ENCODE measurements at regions not wholly inside any gene's neighbourhood (a gene's known extent, or its start where the extent isn't known, plus 50 kb on each side); places are given as distances from the start of the nearest gene placed in this dataset.

DNA sequence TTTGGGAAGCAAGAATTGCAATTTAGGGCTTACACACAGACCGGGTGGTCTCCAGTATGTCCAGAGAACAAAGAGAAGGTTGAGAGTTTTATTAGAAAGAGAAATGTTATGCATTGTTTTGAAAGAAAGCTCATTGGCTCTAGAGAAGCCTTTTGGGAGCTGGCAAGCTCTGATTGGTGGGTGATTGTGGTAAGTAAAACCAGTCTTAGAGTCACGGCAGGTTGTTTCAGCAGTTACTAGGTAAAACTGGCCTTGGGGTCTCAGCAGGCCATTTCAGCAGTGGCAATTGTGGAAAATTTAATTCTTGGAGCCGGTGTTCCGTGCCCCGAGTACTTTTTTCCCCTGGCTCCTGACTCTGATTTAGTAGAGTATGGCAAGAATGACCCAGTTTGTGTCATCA lies 78.1 kb downstream of the MRPL46 start:
- no peak overlapping the region for H2BK15ac ChIP-seq (ENCODE audit: low read depth, low read length)
- H2BK5ac ChIP-seq (ENCODE audit: insufficient read length, low read length), result no peak overlapping the region
- H3K27ac Mint-ChIP-seq, result no peak overlapping the region
- no peaks in the 10 kb centered on the region for H3K79me2 ChIP-seq (ENCODE audit: insufficient read depth, low read length)
- peaks cover 39% of the 10 kb centered on the region for H3K27me3 Mint-ChIP-seq (ENCODE audit: low read depth)
- H4K91ac ChIP-seq (ENCODE audit: insufficient read length, low read depth, low read length), result no peak overlapping the region
- no peak overlapping the region for H2BK120ac ChIP-seq (ENCODE audit: low read depth, low read length, poor library complexity, severe bottlenecking)
- no peak for DNase-seq
- H2BK20ac ChIP-seq (ENCODE audit: low read depth, low read length, poor library complexity, severe bottlenecking), result no peak overlapping the region
- H3K27ac ChIP-seq (ENCODE audit: insufficient read length, low read depth, low read length), result no peak overlapping the region
- H3K18ac ChIP-seq (ENCODE audit: insufficient read length, low read depth, low read length), result no peak overlapping the region
- H3K4me1 Mint-ChIP-seq, result peaks cover 12 to 14% of the 10 kb centered on the region in 2 experiments
- no peaks in the 10 kb centered on the region for H3K4me1 ChIP-seq (ENCODE audit: insufficient read depth, low read length)
- no peak overlapping the region for H4K5ac ChIP-seq (ENCODE audit: insufficient read length, low read depth, low read length)
- H3K4me3 Mint-ChIP-seq, result no peak overlapping the region
- TF ChIP-seq CTCF (conservative IDR thresholded peaks at IDR 0.05), result no peak
- H2BK12ac ChIP-seq (ENCODE audit: insufficient read length, low read depth, low read length), result no peak overlapping the region
- no peak overlapping the region for H2AK5ac ChIP-seq (ENCODE audit: insufficient read length, low read length)
- H3K14ac ChIP-seq (ENCODE audit: insufficient read depth, low read length), result no peak overlapping the region
- no peak overlapping the region for H3K4ac ChIP-seq (ENCODE audit: low read depth, low read length)
- H3K9me3 ChIP-seq (ENCODE audit: control insufficient read depth, low read depth, low read length), result no peaks in the 10 kb centered on the region
- no peaks in the 10 kb centered on the region for H3K79me1 ChIP-seq (ENCODE audit: insufficient read depth, low read depth, low read length, poor library complexity, severe bottlenecking)
- no peak overlapping the region for H2AFZ ChIP-seq (ENCODE audit: low read length)
- H4K8ac ChIP-seq (replicated peaks; ENCODE audit: insufficient read length, low read depth, low read length), result no peak overlapping the region
- H3K9me3 Mint-ChIP-seq, result peaks cover 0 to 6% of the 10 kb centered on the region in 2 experiments; a peak in 4 of 5 replicates
- no peaks in the 10 kb centered on the region for H4K20me1 ChIP-seq (ENCODE audit: control insufficient read depth, insufficient read depth, insufficient read length)
- H3K9ac ChIP-seq (ENCODE audit: extremely low read depth, insufficient read length, low read length), result no peak overlapping the region
- H3K36me3 Mint-ChIP-seq (ENCODE audit: insufficient read depth in 1 of 3, low read depth in 3 of 3), result peaks cover 0 to 2% (median 0%) of the 10 kb centered on the region in 3 experiments; a peak in 1 of 7 replicates
- H3K27me3 ChIP-seq (ENCODE audit: insufficient read depth, low read length), result no peaks in the 10 kb centered on the region; the same call in 1 of the 2 replicates
- WGBS (ENCODE audit: extremely low coverage, insufficient read length, low lambda C conversion rate), result no CpG with 5 or more reads among the region's 5 CpGs
- H3K4me2 ChIP-seq (ENCODE audit: insufficient read depth, insufficient read length, low read length), result no peak overlapping the region
- H3K56ac ChIP-seq (ENCODE audit: insufficient read length, low read depth, low read length), result no peak overlapping the region
- no peak overlapping the region for H3K23ac ChIP-seq (ENCODE audit: insufficient read length, low read depth, low read length)
- H3K23me2 ChIP-seq (ENCODE audit: insufficient read length, low read depth, low read length, poor library complexity, severe bottlenecking), result no peaks in the 10 kb centered on the region
- no peak overlapping the region for H3T11ph ChIP-seq (ENCODE audit: low read length)

Measured in H9 (cell line).